ENCODE measurements at regions not wholly inside any gene's neighbourhood (a gene's known extent, or its start where the extent isn't known, plus 50 kb on each side); places are given as distances from the start of the nearest gene placed in this dataset.

DNA sequence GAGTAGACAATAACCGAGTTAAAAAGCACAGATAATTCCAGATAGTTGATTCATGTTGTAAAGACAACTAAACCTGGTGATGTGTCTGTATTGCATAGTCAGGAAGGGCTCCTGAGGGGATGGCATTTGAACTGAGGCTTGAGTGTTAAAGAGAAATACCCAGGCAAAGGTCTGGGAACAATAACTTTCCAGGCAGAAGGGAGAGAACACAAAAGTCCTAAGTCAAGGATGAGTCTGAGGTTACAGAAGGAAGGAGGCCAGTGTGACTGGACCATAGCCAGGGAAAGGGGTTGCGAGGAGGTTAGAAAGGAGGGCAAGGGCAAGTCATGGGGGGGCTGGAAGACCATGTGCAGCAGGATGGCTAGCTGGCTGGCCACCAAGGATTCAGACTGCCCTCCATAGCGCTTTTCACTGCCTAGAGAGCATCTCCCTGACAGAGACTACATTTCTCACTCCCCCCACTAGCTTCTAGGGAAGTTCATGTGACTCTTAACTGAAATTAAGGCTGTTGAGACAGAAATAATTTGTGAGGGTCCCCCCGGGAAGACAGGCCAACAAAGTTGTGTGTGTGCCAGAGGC is 135.5 kb upstream of the CREB1 start:
- Mint-ChIP-seq H3K4me3 (no peak overlapping the region), H3K36me3 (peaks cover 3% of the 10 kb centered on the region), H3K27ac (peak overlapping the region; percentile 9), H3K27me3 (ENCODE audit: insufficient read depth, low read depth) (no peaks in the 10 kb centered on the region), H3K9me3 (peaks cover 6% of the 10 kb centered on the region), H3K4me1 (peaks cover 39% of the 10 kb centered on the region)
- no peaks in the 10 kb centered on the region for H3K36me3 ChIP-seq
- H3K9me3 ChIP-seq (ENCODE audit: low read depth) = no peaks in the 10 kb centered on the region
- H3K79me2 ChIP-seq (ENCODE audit: low read depth) = no peaks in the 10 kb centered on the region
- H3K4me2 ChIP-seq = no peak overlapping the region
- no peak overlapping the region for H3K4me3 ChIP-seq
- no peak overlapping the region for H3K27ac ChIP-seq
- no peak overlapping the region for H2AFZ ChIP-seq (replicated peaks)
- H3F3A ChIP-seq (ENCODE audit: low read depth) = peaks cover 19% of the 10 kb centered on the region
- no peaks in the 10 kb centered on the region for H4K20me1 ChIP-seq (ENCODE audit: low read depth)
- TF ChIP-seq EZH2 (IDR thresholded peaks at IDR 0.05) = no peak
- no peak for TF ChIP-seq EZH2phosphoT487 (IDR thresholded peaks at IDR 0.05)
- no peak for TF ChIP-seq CTCF (IDR thresholded peaks at IDR 0.05)
- H3K4me1 ChIP-seq = peaks cover 36% of the 10 kb centered on the region
- H3K27me3 ChIP-seq = no peaks in the 10 kb centered on the region
- DNase-seq (ENCODE audit: low spot score) = no peak
- H3K9ac ChIP-seq = no peak overlapping the region

GRCh38 chr2:207394812-207395534 is 134.8 kb upstream of the CREB1 start:
- Mint-ChIP-seq H3K27ac (peak overlapping the region; percentile 68), H3K4me3 (peak overlapping the region; percentile 12)

DNA sequence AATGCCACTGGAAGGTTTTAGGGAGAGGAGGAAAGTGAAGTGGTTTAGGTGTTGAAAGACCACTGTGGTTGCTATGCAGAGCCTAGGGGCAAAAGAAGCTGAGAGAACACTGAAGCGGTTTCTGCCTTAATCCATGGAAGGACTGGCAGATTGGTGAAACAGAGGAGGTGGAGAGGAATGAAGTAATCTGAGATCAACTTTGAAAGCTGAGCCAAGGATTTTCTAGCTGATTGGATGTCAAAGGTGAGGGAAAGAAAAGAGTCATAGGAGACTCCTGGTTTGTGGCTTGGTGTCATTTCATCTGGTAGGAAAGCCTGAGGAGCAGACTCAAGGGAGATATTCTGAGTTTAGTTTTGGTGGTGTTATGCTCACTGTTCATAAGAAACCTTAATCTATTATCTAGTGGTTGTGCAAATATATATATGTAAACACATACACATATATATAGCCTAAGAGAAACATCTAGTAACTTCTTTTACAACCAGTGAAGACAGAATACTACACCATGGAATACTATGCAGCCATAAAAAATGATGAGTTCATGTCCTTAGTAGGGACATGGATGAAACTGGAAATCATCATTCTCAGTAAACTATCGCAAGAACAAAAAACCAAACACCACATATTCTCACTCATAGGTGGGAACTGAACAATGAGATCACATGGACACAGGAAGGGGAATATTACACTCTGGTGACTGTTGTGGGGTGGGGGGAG is 134.1 kb upstream of the CREB1 start:
- Histone ChIP-seq H3K36me3 (no peaks in the 10 kb centered on the region), H3K4me3 (no peak overlapping the region), H4K20me1 (ENCODE audit: low read depth) (no peaks in the 10 kb centered on the region), H2AFZ (replicated peaks) (no peak overlapping the region), H3K4me2 (peak overlapping the region; percentile 1), H3K9me3 (ENCODE audit: low read depth) (no peaks in the 10 kb centered on the region), H3K9ac (no peak overlapping the region), H3K4me1 (peaks cover 41% of the 10 kb centered on the region), H3K79me2 (ENCODE audit: low read depth) (no peaks in the 10 kb centered on the region), H3K27me3 (no peaks in the 10 kb centered on the region), H3F3A (ENCODE audit: low read depth) (peaks cover 23% of the 10 kb centered on the region), H3K27ac (no peak overlapping the region)
- H3K27ac Mint-ChIP-seq = peak overlapping the region; percentile 68
- DNase-seq (ENCODE audit: low spot score) = peak; percentile 38
- peaks cover 6% of the 10 kb centered on the region for H3K9me3 Mint-ChIP-seq
- H3K36me3 Mint-ChIP-seq = peaks cover 3% of the 10 kb centered on the region
- TF ChIP-seq EZH2phosphoT487 (IDR thresholded peaks at IDR 0.05) (no peak), EZH2 (IDR thresholded peaks at IDR 0.05) (no peak), CTCF (IDR thresholded peaks at IDR 0.05) (no peak)
- peak overlapping the region; percentile 12 for H3K4me3 Mint-ChIP-seq
- no peaks in the 10 kb centered on the region for H3K27me3 Mint-ChIP-seq (ENCODE audit: insufficient read depth, low read depth)
- H3K4me1 Mint-ChIP-seq = peaks cover 43% of the 10 kb centered on the region

More at GRCh38 chr2:207394812-207395534, 134.8 kb upstream of the CREB1 start:
- H3K27me3 ChIP-seq = no peaks in the 10 kb centered on the region
- H3K27ac ChIP-seq = no peak overlapping the region
- Mint-ChIP-seq H3K9me3 (peaks cover 6% of the 10 kb centered on the region), H3K27me3 (ENCODE audit: insufficient read depth, low read depth) (no peaks in the 10 kb centered on the region), H3K36me3 (peaks cover 3% of the 10 kb centered on the region), H3K4me1 (peaks cover 43% of the 10 kb centered on the region)
- H3K4me3 ChIP-seq = no peak overlapping the region
- peak overlapping the region; percentile 1 for H3K4me2 ChIP-seq
- no peak overlapping the region for H2AFZ ChIP-seq (replicated peaks)
- peaks cover 41% of the 10 kb centered on the region for H3K4me1 ChIP-seq
- H3K9me3 ChIP-seq (ENCODE audit: low read depth) = no peaks in the 10 kb centered on the region
- H3K36me3 ChIP-seq = no peaks in the 10 kb centered on the region
- TF ChIP-seq EZH2phosphoT487 (IDR thresholded peaks at IDR 0.05) = no peak
- no peak for TF ChIP-seq CTCF (IDR thresholded peaks at IDR 0.05)
- no peak for TF ChIP-seq EZH2 (IDR thresholded peaks at IDR 0.05)
- DNase-seq (ENCODE audit: low spot score) = no peak
- no peak overlapping the region for H3K9ac ChIP-seq
- peaks cover 23% of the 10 kb centered on the region for H3F3A ChIP-seq (ENCODE audit: low read depth)
- H4K20me1 ChIP-seq (ENCODE audit: low read depth) = no peaks in the 10 kb centered on the region
- no peaks in the 10 kb centered on the region for H3K79me2 ChIP-seq (ENCODE audit: low read depth)

All from neural progenitor cell (in vitro differentiated cells).